IPS-20b (cell line): ENCODE measurements at regions not wholly inside any gene's neighbourhood (a gene's known extent, or its start where the extent isn't known, plus 50 kb on each side); places are given as distances from the start of the nearest gene placed in this dataset.

ENCODE experiments used
- H3K27ac ChIP-seq: one replicate; pipeline ENCODE4 v1.5.1; 2013; ENCODE audit warnings: low read length
- H3K27me3 ChIP-seq: 2 replicates; pipeline ENCODE4 v1.6.1; 2013; ENCODE audit warnings: mild to moderate bottlenecking, low read length, inconsistent platforms; ENCODE audit not compliant: insufficient read depth
- H3K36me3 ChIP-seq: 2 replicates; pipeline ENCODE4 v1.6.1; 2013; ENCODE audit warnings: low read depth, mild to moderate bottlenecking, inconsistent platforms, low read length, moderate library complexity; ENCODE audit not compliant: insufficient read depth
- H3K4me1 ChIP-seq: 2 replicates; pipeline ENCODE4 v1.6.1; 2013; ENCODE audit warnings: mild to moderate bottlenecking, control low read depth, inconsistent platforms, low read length, moderate library complexity; ENCODE audit not compliant: insufficient read depth
- H3K4me3 ChIP-seq: 2 replicates; pipeline ENCODE4 v1.5.1; 2013; ENCODE audit warnings: mild to moderate bottlenecking, low read length, inconsistent platforms
- H3K9ac ChIP-seq: 2 replicates; pipeline ENCODE4 v1.6.1; 2013; ENCODE audit warnings: low read depth, mild to moderate bottlenecking, inconsistent platforms, low read length, moderate library complexity
- H3K9me3 ChIP-seq: 2 replicates; pipeline ENCODE4 v1.6.1; 2013; ENCODE audit warnings: mild to moderate bottlenecking, low read depth, low read length, inconsistent platforms; ENCODE audit not compliant: insufficient read depth

DNA sequence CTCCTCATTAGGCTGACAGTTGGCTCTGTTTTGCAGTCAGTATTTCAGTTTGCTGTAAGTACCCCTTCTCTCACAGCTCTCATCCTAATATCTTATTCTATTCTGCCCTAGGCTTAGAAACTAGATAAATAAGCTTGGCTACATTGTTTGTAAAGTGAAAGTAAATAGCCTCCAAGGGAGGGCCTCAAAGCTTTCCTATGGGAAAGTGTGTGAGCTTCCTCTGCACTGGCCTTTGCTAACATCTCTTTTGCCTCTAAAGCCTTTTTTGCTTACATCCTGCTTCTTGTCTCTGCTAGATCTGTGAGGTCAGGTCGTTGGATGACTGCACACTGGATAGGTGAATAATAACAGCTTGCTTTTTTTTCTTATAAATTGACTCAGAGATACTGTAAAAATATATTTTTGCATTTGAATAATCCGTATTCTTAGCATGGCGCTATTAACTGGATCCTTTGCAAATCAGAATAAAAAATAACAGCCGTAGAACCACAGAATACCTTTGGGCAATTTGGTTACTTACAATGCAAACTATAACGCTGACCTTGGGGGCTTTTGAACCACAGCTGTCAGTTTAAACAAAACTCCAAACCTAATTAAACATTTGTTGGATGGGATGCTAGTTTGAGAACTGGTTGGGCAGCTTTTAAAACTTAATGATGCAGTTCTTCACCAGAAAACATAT, 55.1 kb downstream of the TTC6 start:
- H3K4me1 ChIP-seq, result peaks cover 17% of the 10 kb centered on the region; the same call in 1 of the 2 replicates

DNA sequence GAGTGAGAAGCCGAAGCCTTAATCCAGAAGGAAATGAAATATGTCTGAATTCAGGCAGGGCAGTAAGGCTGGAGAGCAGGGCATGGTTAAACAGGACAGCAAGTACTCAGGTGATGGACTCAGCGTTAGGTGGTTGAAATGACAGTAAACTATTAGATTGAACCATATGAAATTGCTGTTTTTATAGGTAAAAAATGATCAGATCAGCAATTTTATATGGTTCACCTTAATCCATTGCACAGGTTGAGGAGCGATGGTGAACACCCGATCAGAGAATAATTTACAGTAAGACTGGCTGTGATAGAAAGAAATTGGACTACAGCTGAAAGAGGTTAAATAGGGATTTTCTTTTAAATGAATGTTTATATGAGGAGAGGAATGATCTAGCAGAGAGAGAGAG, 56.6 kb downstream of the TTC6 start:
- Histone ChIP-seq H3K36me3 (no peaks in the 10 kb centered on the region), H3K4me1 (peaks cover 17% of the 10 kb centered on the region; the same call in 1 of the 2 replicates), H3K9me3 (no peaks in the 10 kb centered on the region), H3K4me3 (no peak overlapping the region), H3K27me3 (no peaks in the 10 kb centered on the region), H3K9ac (no peak overlapping the region), H3K27ac (no peak overlapping the region)

More for the DNA sequence above, 55.1 kb downstream of the TTC6 start:
- H3K4me3 ChIP-seq, result no peak overlapping the region
- no peak overlapping the region for H3K9ac ChIP-seq
- H3K27me3 ChIP-seq, result no peaks in the 10 kb centered on the region
- H3K9me3 ChIP-seq, result no peaks in the 10 kb centered on the region
- H3K36me3 ChIP-seq, result no peaks in the 10 kb centered on the region
- H3K27ac ChIP-seq, result no peak overlapping the region

DNA sequence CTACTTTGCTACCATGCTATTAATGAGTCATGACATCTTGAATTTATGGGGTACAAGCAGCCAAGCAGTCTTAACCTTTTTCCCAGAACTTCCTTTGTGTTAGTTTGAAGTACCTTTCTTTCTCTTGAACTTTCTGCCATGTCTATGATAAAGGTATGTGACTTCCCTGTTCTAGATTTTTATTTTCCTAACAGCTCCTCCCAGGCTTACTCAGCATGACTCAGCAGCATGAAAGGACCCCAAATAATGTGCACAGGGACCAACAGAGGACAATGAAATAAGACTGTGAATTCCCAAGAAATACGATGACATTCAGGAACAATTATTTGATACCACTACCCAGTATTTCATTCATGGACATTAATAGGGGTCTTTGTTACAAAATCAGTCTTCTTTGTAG, 60.0 kb downstream of the TTC6 start:
- Histone ChIP-seq H3K9ac (no peak overlapping the region), H3K27ac (no peak overlapping the region), H3K27me3 (no peaks in the 10 kb centered on the region), H3K4me3 (no peak overlapping the region), H3K4me1 (peaks cover 15% of the 10 kb centered on the region; the same call in 1 of the 2 replicates), H3K36me3 (no peaks in the 10 kb centered on the region), H3K9me3 (no peaks in the 10 kb centered on the region; the same call in 1 of the 2 replicates)

DNA sequence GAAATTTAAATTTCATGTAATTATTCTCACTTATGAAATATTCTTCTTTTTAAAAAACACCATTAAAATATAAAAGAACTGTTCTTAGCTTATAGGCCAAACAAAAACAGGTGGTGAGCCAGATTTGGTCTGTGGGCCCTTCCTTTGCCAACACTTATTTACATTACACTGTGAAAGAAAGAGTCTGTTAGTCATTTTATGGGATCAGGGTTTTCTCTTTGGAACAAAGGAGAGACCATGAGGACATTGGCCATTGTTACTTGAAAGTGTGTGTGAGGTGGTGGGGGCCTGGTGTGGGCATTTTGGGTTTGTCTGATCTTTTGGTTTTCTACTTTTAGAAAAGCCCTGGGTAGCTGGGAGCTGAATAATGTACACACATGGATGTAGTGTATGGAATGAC, 62.7 kb downstream of the TTC6 start:
- H3K4me1 ChIP-seq, result 0 out of 2 replicates have a peak, but pooled peaks cover 3% of the 10 kb centered on the region
- no peaks in the 10 kb centered on the region for H3K27me3 ChIP-seq
- no peaks in the 10 kb centered on the region for H3K36me3 ChIP-seq
- no peak overlapping the region for H3K4me3 ChIP-seq
- H3K9ac ChIP-seq, result no peak overlapping the region
- no peaks in the 10 kb centered on the region; the same call in 1 of the 2 replicates for H3K9me3 ChIP-seq
- H3K27ac ChIP-seq, result no peak overlapping the region

DNA sequence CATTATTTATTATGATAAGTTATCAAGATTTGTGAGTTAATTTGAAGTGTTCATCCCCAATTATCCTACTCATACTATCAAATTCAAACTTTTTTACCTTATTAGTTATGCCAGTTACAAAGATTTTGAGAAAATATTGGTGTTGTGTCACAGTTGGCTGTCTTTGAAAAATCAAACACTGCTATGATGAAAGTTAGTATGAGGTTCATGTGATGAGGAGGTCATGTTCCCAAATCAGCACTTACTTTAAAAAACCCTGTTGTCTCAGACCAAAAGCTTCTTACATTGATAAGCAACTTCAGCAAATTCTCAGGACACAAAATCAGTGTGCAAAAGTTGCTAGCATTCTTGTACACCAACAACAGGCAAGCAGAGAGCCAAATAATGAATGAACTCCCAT, 68.1 kb downstream of the TTC6 start:
- Histone ChIP-seq H3K27ac (no peak overlapping the region), H3K27me3 (no peaks in the 10 kb centered on the region), H3K36me3 (no peaks in the 10 kb centered on the region), H3K4me1 (no peaks in the 10 kb centered on the region), H3K4me3 (no peak overlapping the region), H3K9ac (no peak overlapping the region), H3K9me3 (no peaks in the 10 kb centered on the region; the same call in 1 of the 2 replicates)

DNA sequence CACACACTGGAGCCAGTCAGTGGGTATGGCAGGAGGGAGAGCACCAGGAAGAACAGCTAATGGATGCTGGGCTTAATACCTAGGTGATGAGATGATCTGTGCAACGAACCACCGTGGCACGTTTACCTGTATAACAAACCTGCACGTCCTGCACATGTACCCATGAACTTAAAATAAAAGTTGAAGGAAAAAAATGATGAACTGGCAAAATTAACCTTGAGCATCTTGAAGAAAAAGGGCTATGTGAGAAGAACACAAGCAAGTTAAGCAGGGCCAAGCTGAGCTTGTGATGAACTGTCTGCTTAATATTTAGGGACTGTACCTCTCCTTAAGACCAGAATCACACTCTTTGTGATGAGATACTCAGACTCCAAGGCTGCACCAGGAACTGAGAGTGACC, 70.0 kb downstream of the TTC6 start:
- Histone ChIP-seq H3K9me3 (no peaks in the 10 kb centered on the region; the same call in 1 of the 2 replicates), H3K4me3 (no peak overlapping the region), H3K4me1 (no peaks in the 10 kb centered on the region), H3K27me3 (no peaks in the 10 kb centered on the region), H3K36me3 (no peaks in the 10 kb centered on the region), H3K27ac (no peak overlapping the region), H3K9ac (no peak overlapping the region)

DNA sequence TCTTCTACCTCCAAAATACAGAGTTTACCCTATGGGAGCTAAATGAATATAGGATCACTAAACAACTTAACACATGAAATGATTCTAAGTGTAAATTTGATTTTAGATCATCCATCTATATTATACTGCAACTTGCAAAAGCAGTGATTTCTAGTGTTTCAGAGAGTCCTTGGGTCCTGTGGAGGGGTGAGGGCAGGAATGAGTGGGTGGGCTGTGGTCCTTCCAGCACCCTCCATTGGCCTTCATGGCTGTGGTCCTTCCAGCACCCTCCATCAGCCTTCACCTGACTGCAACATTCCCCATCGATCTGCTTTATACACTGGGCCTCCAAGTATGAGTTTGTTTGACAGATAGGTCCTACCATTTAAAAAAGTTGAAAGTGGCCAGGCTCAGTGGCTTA, 70.5 kb downstream of the TTC6 start:
- Histone ChIP-seq H3K27ac (no peak overlapping the region), H3K27me3 (no peaks in the 10 kb centered on the region), H3K9ac (no peak overlapping the region), H3K9me3 (no peaks in the 10 kb centered on the region), H3K4me1 (no peaks in the 10 kb centered on the region), H3K4me3 (no peak overlapping the region), H3K36me3 (no peaks in the 10 kb centered on the region)

DNA sequence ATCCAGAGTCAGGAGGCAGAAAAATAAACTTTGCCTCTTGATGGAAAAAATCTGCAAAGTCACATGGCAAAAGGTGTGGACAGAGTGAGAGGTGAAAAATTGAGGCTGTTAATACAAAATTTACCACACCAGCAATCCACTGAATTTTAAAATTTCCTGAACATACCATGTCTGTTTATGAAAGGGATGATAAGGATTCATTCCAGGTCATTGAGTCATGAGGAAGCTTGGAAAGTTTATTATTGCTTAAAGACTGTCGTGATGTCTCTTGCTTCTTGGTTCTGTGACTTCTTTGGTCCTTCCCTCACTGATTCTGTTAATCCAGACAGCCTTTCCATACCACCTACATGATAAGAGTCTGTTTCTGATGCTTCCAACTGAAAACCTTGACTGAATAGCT, 73.2 kb downstream of the TTC6 start:
- Histone ChIP-seq H3K9me3 (no peaks in the 10 kb centered on the region), H3K27me3 (no peaks in the 10 kb centered on the region), H3K4me1 (no peaks in the 10 kb centered on the region), H3K36me3 (no peaks in the 10 kb centered on the region), H3K27ac (no peak overlapping the region), H3K4me3 (no peak overlapping the region), H3K9ac (no peak overlapping the region)

DNA sequence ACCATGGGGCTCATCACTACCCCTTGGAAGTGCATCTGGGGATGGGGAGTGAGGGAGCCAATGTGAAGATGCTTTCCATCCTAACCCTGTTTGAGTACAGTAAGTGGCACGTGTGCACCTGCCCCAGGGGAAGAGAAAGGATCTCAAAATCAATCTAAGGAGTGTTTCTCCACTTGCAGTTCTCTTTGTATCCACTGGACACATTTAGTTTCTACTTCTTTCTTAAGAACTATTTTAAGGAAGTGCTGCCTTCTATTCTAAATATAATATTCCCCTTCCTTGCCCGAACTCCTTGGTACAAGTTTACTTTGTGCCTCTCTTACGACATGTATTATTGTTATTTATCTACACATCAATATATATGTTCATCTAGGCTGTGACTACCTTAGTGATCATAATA, 73.8 kb downstream of the TTC6 start:
- no peaks in the 10 kb centered on the region for H3K27me3 ChIP-seq
- no peak overlapping the region for H3K4me3 ChIP-seq
- no peaks in the 10 kb centered on the region for H3K36me3 ChIP-seq
- no peak overlapping the region for H3K9ac ChIP-seq
- no peaks in the 10 kb centered on the region for H3K9me3 ChIP-seq
- no peaks in the 10 kb centered on the region for H3K4me1 ChIP-seq
- H3K27ac ChIP-seq, result no peak overlapping the region

DNA sequence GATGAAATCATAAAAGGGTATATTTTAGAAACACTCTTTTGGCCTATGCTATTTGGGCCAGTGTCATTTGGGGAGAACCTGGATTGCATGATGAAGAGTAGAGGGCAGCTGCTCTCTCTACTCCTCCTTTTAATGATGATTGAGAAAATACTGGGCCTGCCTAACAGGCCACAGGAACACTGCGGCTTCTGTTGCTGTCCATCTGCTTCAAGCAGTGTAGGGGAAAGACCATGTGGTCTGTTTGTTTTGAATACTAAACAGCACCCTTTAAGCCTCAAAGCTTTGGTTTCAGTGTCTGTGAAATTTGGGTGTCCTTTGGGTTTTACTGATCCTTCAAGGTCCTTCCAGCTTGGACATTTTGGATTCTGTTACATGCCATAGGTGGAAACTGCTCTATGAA, 78.0 kb downstream of the TTC6 start:
- Histone ChIP-seq H3K27ac (no peak overlapping the region), H3K9me3 (no peaks in the 10 kb centered on the region), H3K9ac (no peak overlapping the region), H3K27me3 (no peaks in the 10 kb centered on the region), H3K4me1 (no peaks in the 10 kb centered on the region), H3K36me3 (no peaks in the 10 kb centered on the region), H3K4me3 (no peak overlapping the region)

DNA sequence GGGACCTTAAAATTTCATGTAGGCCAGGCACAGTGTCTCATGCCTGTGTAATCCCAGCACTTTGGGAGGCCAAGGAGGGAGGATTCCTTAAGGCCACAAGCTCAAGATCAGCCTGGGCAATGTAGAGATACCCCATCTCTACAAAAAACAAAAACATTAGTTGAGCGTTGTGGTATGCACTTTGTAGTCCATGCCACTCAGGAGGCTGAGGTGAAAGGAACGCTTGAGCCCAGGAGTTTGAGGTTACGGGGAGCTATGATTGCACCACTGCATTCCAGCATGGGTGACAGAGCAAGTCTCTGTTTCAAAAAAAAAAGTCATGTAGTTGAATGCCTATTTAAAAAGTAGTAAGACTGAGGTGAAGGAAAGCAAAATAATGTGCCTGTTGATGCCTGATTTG, 83.5 kb downstream of the TTC6 start:
- Histone ChIP-seq H3K4me1 (no peaks in the 10 kb centered on the region), H3K27ac (no peak overlapping the region), H3K36me3 (no peaks in the 10 kb centered on the region), H3K4me3 (no peak overlapping the region), H3K9me3 (no peaks in the 10 kb centered on the region), H3K27me3 (no peaks in the 10 kb centered on the region), H3K9ac (no peak overlapping the region)

DNA sequence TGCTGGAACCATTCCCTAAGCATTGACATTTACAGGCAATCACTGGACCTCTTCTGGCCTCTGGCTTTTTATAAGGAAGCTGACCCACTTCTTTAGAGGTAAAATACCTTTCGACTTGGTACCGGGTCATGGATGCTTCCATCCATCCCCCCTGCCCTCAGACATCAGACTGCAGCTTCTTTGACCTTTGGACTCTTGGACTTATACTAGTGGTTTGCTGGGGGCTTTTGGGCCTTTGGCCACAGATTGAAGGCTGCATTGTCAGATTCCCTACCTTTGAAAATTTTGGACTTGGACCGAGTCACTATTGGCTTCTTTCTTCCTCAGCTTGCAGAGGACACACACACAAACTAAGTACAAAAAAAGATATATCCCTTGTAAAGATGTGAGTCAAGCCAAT, 86.1 kb downstream of the TTC6 start:
- H3K27me3 ChIP-seq, result no peaks in the 10 kb centered on the region
- no peaks in the 10 kb centered on the region for H3K9me3 ChIP-seq
- H3K4me1 ChIP-seq, result no peaks in the 10 kb centered on the region
- no peak overlapping the region for H3K9ac ChIP-seq
- H3K36me3 ChIP-seq, result no peaks in the 10 kb centered on the region
- no peak overlapping the region for H3K27ac ChIP-seq
- H3K4me3 ChIP-seq, result no peak overlapping the region
